Coronary artery (tissue), 2 donors: ENCODE measurements at regions not wholly inside any gene's neighbourhood (a gene's known extent, or its start where the extent isn't known, plus 50 kb on each side); places are given as distances from the start of the nearest gene placed in this dataset.
"Not testable (repeated sequence)": the region's sequence is repeated elsewhere in the genome, so short reads cannot be mapped to it uniquely, and the experiment has no call there.

ENCODE experiments used
- DNase-seq: peaks from one replicate; pipeline ENCODE4 v3.0.0-alpha.2; 2017; ENCODE audit warnings: low spot score
- H3K27ac ChIP-seq, 2 donors: fragments of 200-600 bp; sonication (generic); one replicate each; pipeline ENCODE4 v1.5.1; 2016 to 2019
- H3K4me3 ChIP-seq: fragments of 200-600 bp; sonication (generic); 2 replicates; pipeline ENCODE4 v1.5.1; 2016; ENCODE audit warnings: mild to moderate bottlenecking, moderate library complexity
- TF ChIP-seq, protein P1 (sequence below): fragments of 200-600 bp; sonication (generic); IDR thresholded peaks from one replicate; pipeline ENCODE4 v1.5.1; 2019; ENCODE audit warnings: antibody characterized with exemption

DNA sequence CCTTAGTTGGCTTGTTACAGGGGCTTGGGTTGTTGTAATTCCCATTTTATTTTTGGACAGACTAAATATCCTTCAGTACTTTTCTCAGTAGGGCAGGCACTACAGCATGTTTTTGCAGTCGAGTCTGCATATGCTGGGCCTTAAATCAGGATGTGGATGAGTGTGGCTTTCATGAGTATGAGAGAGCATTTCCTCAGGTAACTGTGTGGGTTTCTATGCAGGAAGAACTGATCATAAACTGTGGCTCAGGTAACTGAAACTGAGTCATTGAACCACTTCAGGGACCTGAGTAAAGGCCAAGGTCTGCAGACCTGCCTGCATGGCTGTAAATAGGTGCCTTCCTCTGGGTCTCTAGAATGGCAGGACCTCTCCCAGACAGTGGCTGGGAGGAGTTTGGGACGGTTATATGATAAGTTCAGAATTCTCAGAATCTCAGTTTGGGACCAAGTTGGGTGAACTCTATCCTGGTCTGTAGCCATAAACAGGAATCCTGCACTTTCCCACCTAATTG, 112.1 kb downstream of the ZNF737 start:
- TF ChIP-seq, protein P1, sequence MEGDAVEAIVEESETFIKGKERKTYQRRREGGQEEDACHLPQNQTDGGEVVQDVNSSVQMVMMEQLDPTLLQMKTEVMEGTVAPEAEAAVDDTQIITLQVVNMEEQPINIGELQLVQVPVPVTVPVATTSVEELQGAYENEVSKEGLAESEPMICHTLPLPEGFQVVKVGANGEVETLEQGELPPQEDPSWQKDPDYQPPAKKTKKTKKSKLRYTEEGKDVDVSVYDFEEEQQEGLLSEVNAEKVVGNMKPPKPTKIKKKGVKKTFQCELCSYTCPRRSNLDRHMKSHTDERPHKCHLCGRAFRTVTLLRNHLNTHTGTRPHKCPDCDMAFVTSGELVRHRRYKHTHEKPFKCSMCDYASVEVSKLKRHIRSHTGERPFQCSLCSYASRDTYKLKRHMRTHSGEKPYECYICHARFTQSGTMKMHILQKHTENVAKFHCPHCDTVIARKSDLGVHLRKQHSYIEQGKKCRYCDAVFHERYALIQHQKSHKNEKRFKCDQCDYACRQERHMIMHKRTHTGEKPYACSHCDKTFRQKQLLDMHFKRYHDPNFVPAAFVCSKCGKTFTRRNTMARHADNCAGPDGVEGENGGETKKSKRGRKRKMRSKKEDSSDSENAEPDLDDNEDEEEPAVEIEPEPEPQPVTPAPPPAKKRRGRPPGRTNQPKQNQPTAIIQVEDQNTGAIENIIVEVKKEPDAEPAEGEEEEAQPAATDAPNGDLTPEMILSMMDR: no peak
- H3K27ac ChIP-seq: no peak overlapping the region
- DNase-seq: no peak
- no peak overlapping the region for H3K4me3 ChIP-seq

DNA sequence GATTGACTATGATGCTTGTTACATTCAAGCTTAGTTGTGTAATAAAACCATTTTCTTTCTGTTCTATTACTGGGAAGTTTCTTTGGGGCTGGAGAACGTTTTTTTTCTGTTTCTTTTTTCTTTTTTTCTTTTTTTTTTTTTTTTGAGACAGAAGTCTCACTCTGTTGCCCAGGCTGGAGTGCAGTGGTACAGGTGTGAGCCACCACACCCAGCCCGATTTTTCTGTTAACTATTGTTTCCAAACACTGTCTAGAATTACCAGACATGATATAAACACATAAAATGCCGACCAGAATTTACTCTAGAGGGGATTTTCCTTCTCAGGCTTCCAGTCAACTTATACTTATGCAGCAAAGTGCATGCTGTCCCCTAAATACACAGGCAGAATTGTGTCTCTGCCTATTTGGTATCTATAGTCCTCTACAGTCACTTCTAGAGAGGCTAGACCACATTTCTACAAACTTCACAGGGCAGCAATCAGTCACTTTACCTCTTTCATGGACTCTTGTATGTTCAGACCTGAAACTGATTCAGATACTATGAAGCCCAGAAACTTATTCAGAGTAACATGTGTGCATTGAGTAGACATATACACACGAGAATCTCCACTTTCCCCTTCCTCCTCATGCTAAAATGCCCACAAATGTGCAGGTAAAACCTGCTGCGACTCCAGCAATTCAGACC, 121.2 kb downstream of the ZNF737 start:
- DNase-seq: no peak
- TF ChIP-seq, protein P1: no peak
- no peak overlapping the region for H3K4me3 ChIP-seq
- H3K27ac ChIP-seq: no peak overlapping the region

DNA sequence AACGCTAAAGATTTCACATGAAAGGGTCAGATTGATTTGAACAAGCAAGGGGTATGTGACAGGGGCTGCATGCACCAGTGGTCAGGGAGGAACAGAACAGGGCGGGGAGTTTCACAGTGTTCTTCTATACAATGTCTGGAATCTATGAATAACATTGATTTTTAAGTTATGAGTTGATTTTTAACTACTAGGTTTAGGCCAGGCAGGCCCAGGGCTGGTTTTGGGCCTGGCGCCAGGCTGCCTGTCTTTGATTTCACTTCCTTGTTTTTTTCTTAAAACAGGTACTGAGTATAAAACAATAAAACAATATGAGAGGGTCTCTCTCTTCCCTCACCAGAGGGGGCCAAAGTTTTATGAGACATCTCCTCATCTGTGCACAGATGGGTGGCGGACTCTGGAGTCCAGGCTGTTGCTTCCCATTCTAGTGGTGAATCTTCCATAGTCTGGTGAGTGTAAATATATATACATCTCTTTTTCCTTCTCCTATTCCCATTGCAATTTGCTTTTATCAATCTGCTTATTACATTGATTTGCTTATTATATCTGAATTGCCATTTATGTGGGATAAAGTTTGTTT, 133.2 kb downstream of the ZNF737 start:
- DNase-seq, H3K4me3 ChIP-seq, H3K27ac ChIP-seq: not testable (repeated sequence)

DNA sequence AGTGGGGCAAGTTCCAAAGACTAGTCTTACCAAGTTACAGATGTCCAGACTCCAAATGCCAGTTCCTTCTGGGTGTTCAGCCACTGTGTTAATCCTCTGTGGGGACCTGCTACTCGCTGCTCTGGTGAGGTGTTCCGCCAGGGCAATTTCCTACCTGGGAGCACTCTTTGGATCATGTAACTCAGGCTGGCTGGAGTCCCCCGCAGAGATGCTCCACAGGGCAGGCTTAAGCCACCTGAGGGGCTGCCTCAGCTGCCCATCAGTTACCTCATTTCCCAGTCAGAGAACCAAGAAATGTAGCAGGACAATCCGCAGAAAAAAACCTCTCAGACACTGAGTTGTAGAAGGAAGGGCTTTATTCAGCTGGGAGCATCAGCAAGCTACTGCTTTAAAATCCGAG, 133.8 kb downstream of the ZNF737 start:
- TF ChIP-seq, protein P1: no peak
- Histone ChIP-seq H3K27ac (no peak overlapping the region), H3K4me3 (no peak overlapping the region)
- DNase-seq: no peak

DNA sequence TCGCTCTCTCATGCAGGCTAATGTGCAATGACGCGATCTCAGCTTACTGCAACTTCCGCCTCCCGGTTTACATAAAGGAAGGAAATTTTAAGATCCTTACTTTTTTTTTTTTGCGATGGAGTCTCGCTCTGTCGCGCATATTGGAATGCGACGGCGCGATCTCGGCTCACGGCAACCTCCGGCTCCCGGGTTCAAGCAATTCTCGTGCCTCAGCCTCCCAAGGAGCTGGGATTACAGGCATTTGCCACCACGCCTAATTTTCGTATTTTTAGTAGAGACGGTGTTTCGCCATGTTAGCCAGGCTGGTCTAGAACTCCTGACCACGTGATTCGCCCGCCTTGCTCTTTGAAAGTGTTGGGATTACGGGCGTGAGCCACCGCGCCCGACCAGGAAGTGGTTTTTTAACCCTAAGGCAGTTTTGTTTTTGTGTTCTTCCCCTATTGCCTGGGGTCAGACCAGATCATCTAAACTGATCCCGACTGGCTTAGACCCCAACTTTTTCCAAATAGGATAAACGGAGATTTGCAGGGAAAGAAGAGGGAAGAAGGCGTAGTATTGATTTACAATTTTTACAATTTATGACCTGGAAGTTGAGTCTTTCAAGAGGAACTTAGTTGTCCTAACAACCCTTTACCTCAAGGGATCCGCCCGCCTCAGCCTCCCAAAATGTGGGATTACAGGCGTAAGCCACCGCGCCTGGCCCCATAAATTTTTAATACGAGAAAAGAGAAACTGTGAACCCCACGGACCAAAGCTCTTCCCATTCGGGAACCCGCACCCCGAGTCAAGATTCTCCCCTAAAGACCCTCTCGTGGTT, 142.0 kb downstream of the ZNF737 start:
- peak; percentile 80 for DNase-seq
- peak overlapping the region; percentile 72 to 87 for H3K27ac ChIP-seq
- TF ChIP-seq, protein P1: no peak
- H3K4me3 ChIP-seq: peak overlapping the region; percentile 75

DNA sequence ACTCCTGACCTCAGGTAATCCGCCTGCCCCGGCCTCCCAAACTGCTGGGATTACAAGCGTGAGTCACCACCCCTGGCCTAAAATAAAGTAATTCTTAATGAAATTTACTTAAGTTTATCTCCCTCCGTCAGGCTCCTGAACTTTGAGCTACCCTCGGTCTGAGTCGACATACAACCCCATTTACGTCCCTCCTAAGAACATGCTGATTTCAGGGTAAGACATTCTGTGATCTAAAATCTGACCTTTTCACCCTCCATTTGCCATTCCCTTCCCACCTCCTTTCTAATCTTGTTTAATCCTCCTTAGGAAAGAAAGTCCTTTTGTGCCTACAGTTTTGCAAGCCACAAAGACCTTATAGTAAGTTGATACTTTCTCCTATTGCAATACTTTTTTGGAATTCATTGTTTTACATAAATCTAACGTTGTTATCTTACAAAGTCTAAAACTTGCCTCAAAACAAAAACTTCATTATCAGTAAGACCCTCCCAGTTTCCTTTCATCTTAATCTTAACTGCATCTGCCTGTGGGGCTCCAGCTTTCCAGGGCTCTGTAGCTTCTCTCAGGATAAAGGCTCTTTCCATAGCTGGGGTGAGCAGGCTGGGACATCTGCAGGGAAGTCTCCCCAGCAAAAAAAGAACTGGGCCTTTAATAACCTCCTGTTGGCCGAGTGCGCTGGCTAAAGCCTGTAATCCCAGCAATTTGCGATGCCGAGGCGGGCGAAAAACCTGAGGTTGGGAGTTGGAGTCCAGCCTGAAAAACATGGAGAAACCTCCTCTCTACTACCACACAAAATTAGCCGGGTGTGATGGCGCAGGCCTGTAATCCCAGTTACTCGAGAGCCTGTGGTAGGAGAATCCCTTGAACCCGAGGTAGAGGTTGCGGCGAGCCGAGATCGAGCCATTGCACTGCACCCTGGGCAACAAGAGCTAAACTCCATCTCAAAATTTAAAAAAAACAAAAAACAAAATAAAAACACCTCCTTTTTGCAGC, 143.1 kb downstream of the ZNF737 start:
- Histone ChIP-seq H3K27ac (peak overlapping the region; percentile 19 to 72), H3K4me3 (peak overlapping the region; percentile 75)
- TF ChIP-seq, protein P1: no peak
- DNase-seq: no peak
